K562 (cell line): ENCODE measurements at regions not wholly inside any gene's neighbourhood (a gene's known extent, or its start where the extent isn't known, plus 50 kb on each side); places are given as distances from the start of the nearest gene placed in this dataset.
A peak's percentile ranks its signal among the peaks of the same experiment; 100 is the strongest.

Experiments used
- AFF4 ChIP-seq: sonication (generic); formaldehyde crosslinking; IDR thresholded peaks from 2 replicates; pipeline ENCODE4 v1.8.0; 2023; ENCODE audit warnings: mild to moderate bottlenecking, missing genetic modification reagents
- C11orf30 ChIP-seq: fragments of 450-650 bp; IDR thresholded peaks from 2 replicates; pipeline ENCODE4 v1.6.1; 2016; ENCODE audit warnings: low read depth, mild to moderate bottlenecking
- CBFA2T2 ChIP-seq: fragments of 450-650 bp; conservative IDR thresholded peaks from 2 replicates; pipeline ENCODE4 v1.6.1; 2017; ENCODE audit warnings: mild to moderate bottlenecking
- CBX2 ChIP-seq: fragments of 200-600 bp; sonication (generic); IDR thresholded peaks from one replicate; pipeline ENCODE4 v1.6.1; 2012; ENCODE audit warnings: mild to moderate bottlenecking, low read length, inconsistent platforms; ENCODE audit not compliant: insufficient read depth, poor library complexity, severe bottlenecking
- CC2D1A ChIP-seq: fragments of 450-650 bp; IDR thresholded peaks from 2 replicates; pipeline ENCODE4 v1.6.1; 2017; ENCODE audit warnings: mild to moderate bottlenecking
- DDX20 ChIP-seq: fragments of 450-650 bp; IDR thresholded peaks from 2 replicates; pipeline ENCODE4 v1.6.1; 2016; ENCODE audit warnings: missing genetic modification characterization, low read depth, mild to moderate bottlenecking, missing compliant biosample characterization, moderate library complexity
- DNMT1 ChIP-seq: fragments of 450-650 bp; IDR thresholded peaks from 2 replicates; pipeline ENCODE4 v1.6.1; 2016; ENCODE audit warnings: antibody characterized with exemption, mild to moderate bottlenecking
- EP300 ChIP-seq: IDR thresholded peaks from 2 replicates; pipeline ENCODE4 v1.6.1; 2012; ENCODE audit warnings: low read length, improper control_type of control experiment
- FIP1L1 ChIP-seq: fragments of 200-400 bp; formaldehyde crosslinking; IDR thresholded peaks from 2 replicates; pipeline ENCODE4 v1.6.1; 2018; ENCODE audit warnings: mild to moderate bottlenecking, low read depth, low read length; ENCODE audit not compliant: poor library complexity, severe bottlenecking
- FOXA1 ChIP-seq: fragments of 450-650 bp; IDR thresholded peaks from 2 replicates; pipeline ENCODE4 v1.6.1; 2016; ENCODE audit warnings: mild to moderate bottlenecking, borderline replicate concordance
- GTF2E2 ChIP-seq: fragments of 200-800 bp; sonication (Bioruptor generic); IDR thresholded peaks from 2 replicates; pipeline ENCODE4 v1.6.1; 2016; ENCODE audit warnings: missing genetic modification characterization, missing compliant biosample characterization
- HEY1 ChIP-seq: fragments of 250-450 bp; sonication (Bioruptor Pico); IDR thresholded peaks from 2 replicates; pipeline ENCODE4 v1.5.0; 2020; ENCODE audit warnings: mild to moderate bottlenecking, moderate library complexity, borderline replicate concordance
- HNRNPLL ChIP-seq: fragments of 200-400 bp; formaldehyde crosslinking; IDR thresholded peaks from 2 replicates; pipeline ENCODE4 v1.6.1; 2017; ENCODE audit warnings: low read length, low read depth, mild to moderate bottlenecking; ENCODE audit not compliant: poor library complexity, severe bottlenecking
- MXD1 ChIP-seq: fragments of 250-450 bp; sonication (Bioruptor Pico); IDR thresholded peaks from 2 replicates; pipeline ENCODE4 v1.8.0; 2021; ENCODE audit warnings: borderline replicate concordance, mild to moderate bottlenecking, moderate library complexity; ENCODE audit not compliant: poor library complexity, severe bottlenecking
- MYNN ChIP-seq, 2 experiments: sonication (generic); formaldehyde crosslinking in 1 of 2; IDR thresholded peaks; 2 replicates each; pipeline versions ENCODE4 v1.5.0 to v1.6.1; 2016 to 2020; ENCODE audit warnings: antibody characterized with exemption in 1 of 2, missing genetic modification reagents in 1 of 2
- NCOR1 ChIP-seq: fragments of 450-650 bp; IDR thresholded peaks from 2 replicates; pipeline ENCODE4 v1.6.1; 2016; ENCODE audit warnings: mild to moderate bottlenecking, moderate library complexity
- POLR2AphosphoS2 ChIP-seq: IDR thresholded peaks from 2 replicates; pipeline ENCODE4 v1.6.1; 2012; ENCODE audit warnings: low read length, improper control_type of control experiment
- RBM34 ChIP-seq: fragments of 200-400 bp; formaldehyde crosslinking; IDR thresholded peaks from 2 replicates; pipeline ENCODE4 v1.6.1; 2018; ENCODE audit warnings: low read length, borderline replicate concordance; ENCODE audit not compliant: insufficient read depth
- SOX6 ChIP-seq: fragments of 450-650 bp; IDR thresholded peaks from 2 replicates; pipeline ENCODE4 v1.6.1; 2014; ENCODE audit warnings: mild to moderate bottlenecking
- ZC3H8 ChIP-seq: fragments of 450-650 bp; IDR thresholded peaks from 2 replicates; pipeline ENCODE4 v1.6.1; 2017
- ZFP91 ChIP-seq: sonication (generic); formaldehyde crosslinking; IDR thresholded peaks from 2 replicates; pipeline ENCODE4 v1.8.0; 2022; ENCODE audit warnings: mild to moderate bottlenecking, missing genetic modification reagents
- ZKSCAN8 ChIP-seq: fragments of 200-800 bp; sonication (Bioruptor generic); IDR thresholded peaks from 2 replicates; pipeline ENCODE4 v1.6.1; 2016; ENCODE audit warnings: missing genetic modification characterization, missing compliant biosample characterization
- ZNF133 ChIP-seq: fragments of 250-450 bp; sonication (Bioruptor Pico); IDR thresholded peaks from 2 replicates; pipeline ENCODE4 v1.4.0; 2020; ENCODE audit warnings: mild to moderate bottlenecking
- ZNF24 ChIP-seq: fragments of 450-650 bp; IDR thresholded peaks from 2 replicates; pipeline ENCODE4 v1.6.1; 2016
- ZNF347 ChIP-seq: fragments of 450-650 bp; formaldehyde crosslinking; IDR thresholded peaks from 2 replicates; pipeline ENCODE4 v1.4.0; 2020; ENCODE audit warnings: low read depth, mild to moderate bottlenecking, moderate library complexity
- ZNF717 ChIP-seq: fragments of 250-450 bp; sonication (Bioruptor Pico); IDR thresholded peaks from 2 replicates; pipeline ENCODE4 v1.5.0; 2021
- ZNF785 ChIP-seq: fragments of 250-450 bp; sonication (Bioruptor Pico); IDR thresholded peaks from 2 replicates; pipeline ENCODE4 v1.4.0; 2020; ENCODE audit warnings: mild to moderate bottlenecking
- ZNF830 ChIP-seq: fragments of 250-450 bp; sonication (Bioruptor Pico); IDR thresholded peaks from 2 replicates; pipeline ENCODE4 v1.5.0; 2021; ENCODE audit warnings: mild to moderate bottlenecking

DNA sequence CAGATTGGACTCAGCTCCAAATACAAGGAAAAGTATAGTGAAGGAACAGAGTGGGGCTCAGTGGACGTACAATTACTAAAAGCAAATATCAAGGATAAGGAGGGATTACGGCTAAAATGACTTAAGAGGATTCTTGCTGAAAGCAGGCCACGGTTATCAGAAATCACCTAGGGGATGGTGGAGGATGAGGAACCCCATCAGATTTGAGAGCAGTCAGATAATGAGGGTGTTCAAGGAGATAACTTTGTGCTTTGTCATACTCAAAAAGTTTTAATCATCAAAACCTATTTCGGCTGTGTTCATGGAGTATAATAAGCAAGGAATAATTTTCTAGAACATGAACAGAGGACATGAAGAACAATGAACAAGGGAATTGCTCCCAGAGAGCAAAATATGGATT lies 275.8 kb downstream of the SEMA3D start (continued):
- TF ChIP-seq SOX6 (peak; percentile 55; the same call in 1 of the 2 replicates), GTF2E2 (tag) (no peak), ZC3H8 (no peak), ZKSCAN8 (no peak), ZNF785 (CRISPR knock-in tag) (no peak), ZFP91 (no peak), ZNF347 (CRISPR knock-in tag) (no peak), ZNF24 (no peak), CBFA2T2 (no peak; the same call in 1 of the 2 replicates), ZNF717 (CRISPR knock-in tag) (no peak), NCOR1 (0 out of 2 replicates have a peak, but pooled peaks have one; percentile 22), ZNF830 (CRISPR knock-in tag) (no peak), CC2D1A (no peak), DDX20 (no peak), HNRNPLL (no peak), POLR2AphosphoS2 (no peak), HEY1 (CRISPR knock-in tag) (no peak), FIP1L1 (no peak), RBM34 (no peak), AFF4 (CRISPR knock-in tag) (no peak), MYNN (IDR thresholded peaks at IDR 0.05) (no peak), MYNN (CRISPR knock-in tag; IDR thresholded peaks at IDR 0.05) (no peak), MXD1 (no peak), FOXA1 (no peak), C11orf30 (peak; percentile 27; the same call in 1 of the 2 replicates), EP300 (peak; percentile 32; the same call in 1 of the 2 replicates), ZNF133 (no peak), DNMT1 (no peak), CBX2 (no peak)
